Spinal cord (tissue), 9 donors: ENCODE measurements at regions not wholly inside any gene's neighbourhood (a gene's known extent, or its start where the extent isn't known, plus 50 kb on each side); places are given as distances from the start of the nearest gene placed in this dataset.
"Not testable (repeated sequence)": the region's sequence is repeated elsewhere in the genome, so short reads cannot be mapped to it uniquely, and the experiment has no call there.

Experiments
- DNase-seq, 6 donors: peaks; one replicate each; pipeline versions ENCODE4 v3.0.0 to v3.0.0-alpha.2; 2013 to 2015; ENCODE audit warnings: low spot score in 6 of 6, low read depth in 4 of 6
- H3K27ac ChIP-seq: one replicate; pipeline ENCODE4 v1.5.1; 2013; ENCODE audit warnings: low read depth, low read length, control low read depth
- H3K27me3 ChIP-seq: one replicate; pipeline ENCODE4 v1.6.1; 2013; ENCODE audit warnings: low read length; ENCODE audit not compliant: control insufficient read depth, insufficient read depth
- H3K36me3 ChIP-seq: one replicate; pipeline ENCODE4 v1.6.1; 2013; ENCODE audit warnings: low read length; ENCODE audit not compliant: control insufficient read depth, insufficient read depth
- H3K4me1 ChIP-seq: one replicate; pipeline ENCODE4 v1.6.1; 2013; ENCODE audit warnings: low read length; ENCODE audit not compliant: control insufficient read depth, insufficient read depth
- H3K4me3 ChIP-seq: one replicate; pipeline ENCODE4 v1.5.1; 2013; ENCODE audit warnings: low read depth, low read length, control low read depth
- H3K9me3 ChIP-seq: one replicate; pipeline ENCODE4 v1.6.1; 2013; ENCODE audit warnings: low read length; ENCODE audit not compliant: control insufficient read depth, insufficient read depth
- WGBS: methylation state at CpG from one replicate; pipeline ENCODE4 v1.1.5; 2013; ENCODE audit warnings: missing lambda C conversion rate; ENCODE audit not compliant: insufficient coverage; 5-methylcytosine and 5-hydroxymethylcytosine counted together
- donor health status: healthy.

GRCh38 chr10:62699148-62699547 is 105.4 kb upstream of the ADO start:
- Histone ChIP-seq H3K27ac (no peak overlapping the region), H3K4me3 (no peak overlapping the region), H3K9me3 (peaks cover 6% of the 10 kb centered on the region), H3K27me3 (no peaks in the 10 kb centered on the region), H3K4me1 (no peaks in the 10 kb centered on the region), H3K36me3 (no peaks in the 10 kb centered on the region)
- DNase-seq: no peak

- not testable (repeated sequence) for H3K4me1 ChIP-seq, H3K36me3 ChIP-seq, H3K4me3 ChIP-seq, H3K27me3 ChIP-seq, DNase-seq, H3K9me3 ChIP-seq, H3K27ac ChIP-seq
- WGBS: 100% methylated on average over 2 of the region's 3 CpGs
Observed at GRCh38 chr10:62704121-62704520, 100.4 kb upstream of the ADO start.

- no peak overlapping the region for H3K27ac ChIP-seq
- no peak overlapping the region for H3K4me3 ChIP-seq
- H3K9me3 ChIP-seq: no peaks in the 10 kb centered on the region
- H3K36me3 ChIP-seq: no peaks in the 10 kb centered on the region
- H3K27me3 ChIP-seq: no peaks in the 10 kb centered on the region
- 94% methylated on average over 2 of the region's 2 CpGs for WGBS
- H3K4me1 ChIP-seq: no peaks in the 10 kb centered on the region
- DNase-seq: no peak
Observed at GRCh38 chr10:62705789-62706188, 98.7 kb upstream of the ADO start.

GRCh38 chr10:62707810-62708209 is 96.7 kb upstream of the ADO start:
- H3K9me3 ChIP-seq: no peaks in the 10 kb centered on the region
- no peaks in the 10 kb centered on the region for H3K36me3 ChIP-seq
- no peaks in the 10 kb centered on the region for H3K27me3 ChIP-seq
- WGBS: no CpG with 5 or more reads among the region's 2 CpGs
- no peak for DNase-seq
- H3K27ac ChIP-seq: no peak overlapping the region
- no peaks in the 10 kb centered on the region for H3K4me1 ChIP-seq
- no peak overlapping the region for H3K4me3 ChIP-seq

GRCh38 chr10:62708569-62708968 is 96.0 kb upstream of the ADO start:
- no peaks in the 10 kb centered on the region for H3K9me3 ChIP-seq
- WGBS: 80% methylated on average over 1 of the region's 4 CpGs
- no peak overlapping the region for H3K4me3 ChIP-seq
- no peak overlapping the region for H3K27ac ChIP-seq
- no peaks in the 10 kb centered on the region for H3K4me1 ChIP-seq
- H3K36me3 ChIP-seq: no peaks in the 10 kb centered on the region
- no peak for DNase-seq
- H3K27me3 ChIP-seq: no peaks in the 10 kb centered on the region

- Histone ChIP-seq H3K4me3 (no peak overlapping the region), H3K9me3 (no peaks in the 10 kb centered on the region), H3K27me3 (no peaks in the 10 kb centered on the region), H3K27ac (no peak overlapping the region), H3K36me3 (no peaks in the 10 kb centered on the region), H3K4me1 (no peaks in the 10 kb centered on the region)
- 100% methylated on average over 2 of the region's 3 CpGs for WGBS
- DNase-seq: no peak
Observed at GRCh38 chr10:62709200-62709599, 95.3 kb upstream of the ADO start.

GRCh38 chr10:62710182-62710581 is 94.3 kb upstream of the ADO start:
- no peaks in the 10 kb centered on the region for H3K9me3 ChIP-seq
- H3K27me3 ChIP-seq: no peaks in the 10 kb centered on the region
- no peak overlapping the region for H3K27ac ChIP-seq
- no peaks in the 10 kb centered on the region for H3K4me1 ChIP-seq
- H3K4me3 ChIP-seq: no peak overlapping the region
- DNase-seq: no peak
- no peaks in the 10 kb centered on the region for H3K36me3 ChIP-seq
- no CpG with 5 or more reads among the region's 4 CpGs for WGBS

- Histone ChIP-seq H3K27me3 (no peaks in the 10 kb centered on the region), H3K27ac (no peak overlapping the region), H3K9me3 (no peaks in the 10 kb centered on the region), H3K4me3 (no peak overlapping the region), H3K4me1 (no peaks in the 10 kb centered on the region), H3K36me3 (no peaks in the 10 kb centered on the region)
- DNase-seq: no peak
Observed at GRCh38 chr10:62715383-62715782, 89.1 kb upstream of the ADO start.

- no peaks in the 10 kb centered on the region for H3K36me3 ChIP-seq
- no peaks in the 10 kb centered on the region for H3K27me3 ChIP-seq
- no peaks in the 10 kb centered on the region for H3K9me3 ChIP-seq
- H3K4me1 ChIP-seq: no peaks in the 10 kb centered on the region
- 68% methylated on average over 5 of the region's 5 CpGs for WGBS
- no peak for DNase-seq
- H3K4me3 ChIP-seq: no peak overlapping the region
- no peak overlapping the region for H3K27ac ChIP-seq
Observed at GRCh38 chr10:62718585-62718984, 85.9 kb upstream of the ADO start.

GRCh38 chr10:62719061-62719460 is 85.5 kb upstream of the ADO start:
- Histone ChIP-seq H3K27ac (no peak overlapping the region), H3K27me3 (no peaks in the 10 kb centered on the region), H3K4me3 (no peak overlapping the region), H3K9me3 (no peaks in the 10 kb centered on the region), H3K36me3 (no peaks in the 10 kb centered on the region), H3K4me1 (no peaks in the 10 kb centered on the region)
- WGBS: 75% methylated on average over 2 of the region's 2 CpGs
- DNase-seq: no peak

- H3K36me3 ChIP-seq: no peaks in the 10 kb centered on the region
- no peak overlapping the region for H3K4me3 ChIP-seq
- no peak overlapping the region for H3K27ac ChIP-seq
- no peaks in the 10 kb centered on the region for H3K27me3 ChIP-seq
- WGBS: 59% methylated on average over 3 of the region's 4 CpGs
- no peaks in the 10 kb centered on the region for H3K9me3 ChIP-seq
- H3K4me1 ChIP-seq: no peaks in the 10 kb centered on the region
- no peak for DNase-seq
Observed at GRCh38 chr10:62721687-62722086, 82.8 kb upstream of the ADO start.
